Thoracic aorta (tissue), 2 donors: ENCODE measurements at regions not wholly inside any gene's neighbourhood (a gene's known extent, or its start where the extent isn't known, plus 50 kb on each side); places are given as distances from the start of the nearest gene placed in this dataset.

Source experiments
- ATAC-seq: fragments of 150-250 bp; one replicate; pipeline ENCODE4 v1.8.0; 2017; ENCODE audit warnings: low read depth; ENCODE audit not compliant: insufficient number of reproducible peaks, low FRiP score
- DNase-seq: peaks from one replicate; pipeline ENCODE4 v3.0.0-alpha.2; 2020; ENCODE audit warnings: low spot score
- H3K27ac ChIP-seq, 2 donors: fragments of 200-600 bp; sonication (generic); 1 replicate in 1 of 2; 2 replicates in 1 of 2; pipeline ENCODE4 v1.5.1; 2016; ENCODE audit warnings: mild to moderate bottlenecking in 2 of 2, moderate library complexity in 2 of 2
- H3K27me3 ChIP-seq: fragments of 200-600 bp; sonication (generic); replicated peaks from 2 replicates; pipeline ENCODE4 v1.6.0; 2016; ENCODE audit warnings: mild to moderate bottlenecking; ENCODE audit not compliant: insufficient read depth
- H3K36me3 ChIP-seq: fragments of 200-600 bp; sonication (generic); one replicate; pipeline ENCODE4 v1.5.1; 2016
- H3K4me1 ChIP-seq, 2 donors: fragments of 200-600 bp; sonication (generic); 1 replicate in 1 of 2; 2 replicates in 1 of 2; pipeline versions ENCODE4 v1.5.1 to v1.6.0; 2016; ENCODE audit warnings: low read depth in 2 of 2, mild to moderate bottlenecking in 1 of 2; ENCODE audit not compliant: control insufficient read depth in 1 of 2
- H3K4me3 ChIP-seq: fragments of 200-600 bp; sonication (generic); 2 replicates; pipeline ENCODE4 v1.5.1; 2016; ENCODE audit warnings: mild to moderate bottlenecking
- H3K9me3 ChIP-seq: fragments of 200-600 bp; sonication (generic); 2 replicates; pipeline ENCODE4 v1.5.1; 2016
- TF ChIP-seq, protein P1 (sequence below): fragments of 200-600 bp; sonication (generic); IDR thresholded peaks from one replicate; pipeline ENCODE4 v1.5.1; 2019; ENCODE audit warnings: antibody characterized with exemption

DNA sequence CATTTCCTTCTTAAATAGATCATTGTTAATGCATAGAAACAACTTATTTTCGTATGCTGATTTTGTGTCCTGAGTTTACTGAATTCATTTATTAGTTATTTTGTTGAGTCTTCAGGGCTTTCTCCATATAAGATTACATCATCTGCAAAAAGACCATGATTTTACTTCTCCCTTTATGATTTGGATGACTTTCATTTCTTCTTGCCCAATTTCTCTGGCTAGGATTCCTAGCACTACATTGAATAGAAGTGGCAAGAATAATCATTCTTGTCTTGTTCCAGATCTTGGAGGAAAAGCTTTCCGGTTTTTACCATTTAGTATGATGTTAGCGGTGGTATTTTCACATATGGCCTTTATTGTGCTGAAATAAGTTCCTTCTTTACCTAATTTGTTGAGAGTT lies 303.0 kb upstream of the RTL1 start:
- H3K9me3 ChIP-seq = peaks cover 11% of the 10 kb centered on the region
- no peaks in the 10 kb centered on the region for H3K36me3 ChIP-seq
- DNase-seq = no peak
- H3K27me3 ChIP-seq = no peaks in the 10 kb centered on the region
- ATAC-seq = no peak
- no peak overlapping the region for H3K4me3 ChIP-seq
- TF ChIP-seq, protein P1, sequence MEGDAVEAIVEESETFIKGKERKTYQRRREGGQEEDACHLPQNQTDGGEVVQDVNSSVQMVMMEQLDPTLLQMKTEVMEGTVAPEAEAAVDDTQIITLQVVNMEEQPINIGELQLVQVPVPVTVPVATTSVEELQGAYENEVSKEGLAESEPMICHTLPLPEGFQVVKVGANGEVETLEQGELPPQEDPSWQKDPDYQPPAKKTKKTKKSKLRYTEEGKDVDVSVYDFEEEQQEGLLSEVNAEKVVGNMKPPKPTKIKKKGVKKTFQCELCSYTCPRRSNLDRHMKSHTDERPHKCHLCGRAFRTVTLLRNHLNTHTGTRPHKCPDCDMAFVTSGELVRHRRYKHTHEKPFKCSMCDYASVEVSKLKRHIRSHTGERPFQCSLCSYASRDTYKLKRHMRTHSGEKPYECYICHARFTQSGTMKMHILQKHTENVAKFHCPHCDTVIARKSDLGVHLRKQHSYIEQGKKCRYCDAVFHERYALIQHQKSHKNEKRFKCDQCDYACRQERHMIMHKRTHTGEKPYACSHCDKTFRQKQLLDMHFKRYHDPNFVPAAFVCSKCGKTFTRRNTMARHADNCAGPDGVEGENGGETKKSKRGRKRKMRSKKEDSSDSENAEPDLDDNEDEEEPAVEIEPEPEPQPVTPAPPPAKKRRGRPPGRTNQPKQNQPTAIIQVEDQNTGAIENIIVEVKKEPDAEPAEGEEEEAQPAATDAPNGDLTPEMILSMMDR = no peak
- H3K4me1 ChIP-seq = no peaks in the 10 kb centered on the region
- no peak overlapping the region for H3K27ac ChIP-seq

GRCh38 chr14:101207041-101207440 lies 303.5 kb upstream of the RTL1 start:
- no peaks in the 10 kb centered on the region for H3K4me1 ChIP-seq
- DNase-seq (no peak), ATAC-seq (no peak)
- H3K27me3 ChIP-seq = no peaks in the 10 kb centered on the region
- no peak overlapping the region for H3K27ac ChIP-seq
- peaks cover 11% of the 10 kb centered on the region for H3K9me3 ChIP-seq
- no peaks in the 10 kb centered on the region for H3K36me3 ChIP-seq
- no peak overlapping the region for H3K4me3 ChIP-seq
- TF ChIP-seq, protein P1 = no peak

DNA sequence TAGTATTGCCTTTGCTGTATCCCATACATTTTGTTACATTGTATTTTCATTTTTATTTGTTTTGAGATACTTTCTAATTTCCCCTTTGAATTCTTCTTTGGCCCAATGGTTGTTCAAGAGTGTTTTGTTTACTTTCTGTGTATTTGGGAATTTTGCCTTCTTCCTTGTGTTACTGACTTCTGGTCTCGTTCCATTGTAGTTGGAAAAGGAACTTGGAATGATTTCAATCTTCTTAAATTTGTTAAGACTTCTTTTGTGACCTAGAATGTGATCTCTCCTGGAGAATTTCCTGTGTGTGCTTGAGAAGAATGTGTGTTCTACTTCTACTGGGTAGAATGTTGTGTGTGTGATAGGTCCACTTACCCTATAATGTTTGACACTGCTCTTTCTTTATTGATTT lies 304.4 kb upstream of the RTL1 start:
- Histone ChIP-seq H3K36me3 (no peaks in the 10 kb centered on the region), H3K9me3 (peaks cover 11% of the 10 kb centered on the region)
- TF ChIP-seq, protein P1 = no peak

GRCh38 chr14:101209594-101209993 lies 306.1 kb upstream of the RTL1 start:
- Histone ChIP-seq H3K27me3 (no peaks in the 10 kb centered on the region), H3K36me3 (no peaks in the 10 kb centered on the region), H3K9me3 (peaks cover 11% of the 10 kb centered on the region), H3K4me3 (no peak overlapping the region), H3K4me1 (no peaks in the 10 kb centered on the region), H3K27ac (no peak overlapping the region)
- no peak for ATAC-seq
- no peak for DNase-seq
- TF ChIP-seq, protein P1 = no peak

More for the DNA sequence above, 304.4 kb upstream of the RTL1 start:
- H3K27ac ChIP-seq = no peak overlapping the region
- H3K4me3 ChIP-seq = no peak overlapping the region
- DNase-seq = no peak
- no peak for ATAC-seq
- no peaks in the 10 kb centered on the region for H3K4me1 ChIP-seq
- H3K27me3 ChIP-seq = no peaks in the 10 kb centered on the region

DNA sequence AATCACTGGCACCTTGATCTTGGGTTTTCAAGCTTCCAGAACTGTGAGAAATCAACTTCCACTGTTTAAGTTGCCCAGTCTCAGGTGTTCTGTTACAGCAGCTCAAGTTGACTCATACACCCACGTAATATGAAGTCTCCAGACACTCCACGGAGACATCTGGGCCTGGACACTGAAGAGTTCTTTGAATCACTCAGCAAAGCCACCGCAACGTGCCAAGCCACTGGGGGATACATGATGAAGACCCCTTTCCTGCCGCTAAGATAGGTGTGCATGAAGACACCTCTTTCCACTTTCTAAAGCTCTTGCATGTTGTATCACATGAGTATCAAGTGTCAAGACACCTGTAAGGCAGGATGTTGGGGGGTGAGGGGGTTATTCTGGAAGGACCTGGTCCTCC lies 311.7 kb upstream of the RTL1 start:
- no peaks in the 10 kb centered on the region for H3K9me3 ChIP-seq
- ATAC-seq = no peak
- DNase-seq = no peak
- H3K36me3 ChIP-seq = no peaks in the 10 kb centered on the region
- H3K4me3 ChIP-seq = no peak overlapping the region
- no peak overlapping the region for H3K27ac ChIP-seq
- TF ChIP-seq, protein P1 = no peak
- no peaks in the 10 kb centered on the region for H3K4me1 ChIP-seq
- H3K27me3 ChIP-seq = no peaks in the 10 kb centered on the region
